Activated T-cell treated with anti-CD3 and anti-CD28 coated beads, Interleukin-2, amount 50 U/mL, for 72 hours (primary cell): ENCODE measurements at regions not wholly inside any gene's neighbourhood (a gene's known extent, or its start where the extent isn't known, plus 50 kb on each side); places are given as distances from the start of the nearest gene placed in this dataset.

Experiments used
- ATAC-seq, 2 donors: fragments of 150-1000 bp; cut with Tn5 transposase; replicated peaks in 1 of 2; 2 replicates each; pipeline ENCODE4 v1.10.0; 2021; ENCODE audit warnings: moderate library complexity in 2 of 2, mild to moderate bottlenecking in 1 of 2
- DNase-seq, 2 donors: peaks; one replicate each; pipeline ENCODE4 v3.0.0; 2021 to 2022; ENCODE audit warnings: mixed read lengths in 1 of 2
- H3K27ac Mint-ChIP-seq: one replicate; pipeline ENCODE4 v1.8.0; 2022; ENCODE audit warnings: mild to moderate bottlenecking, moderate library complexity, mixed read lengths
- H3K27me3 Mint-ChIP-seq: one replicate; pipeline ENCODE4 v1.8.0; 2022; ENCODE audit warnings: low read depth, mixed read lengths
- H3K36me3 Mint-ChIP-seq, 2 donors: one replicate each; pipeline ENCODE4 v1.8.0; 2022; ENCODE audit warnings: mixed read lengths in 2 of 2, mild to moderate bottlenecking in 1 of 2; ENCODE audit not compliant: insufficient read depth in 2 of 2
- H3K4me1 Mint-ChIP-seq: one replicate; pipeline ENCODE4 v1.8.0; 2022; ENCODE audit warnings: low read depth, mixed read lengths
- H3K4me3 Mint-ChIP-seq, 2 donors: one replicate each; pipeline ENCODE4 v1.8.0; 2022; ENCODE audit warnings: mild to moderate bottlenecking in 2 of 2, mixed read lengths in 2 of 2, moderate library complexity in 2 of 2
- H3K9me3 Mint-ChIP-seq, 2 donors: one replicate each; pipeline ENCODE4 v1.8.0; 2022; ENCODE audit warnings: mixed read lengths in 2 of 2

- peak overlapping the region; percentile 74 for H3K27ac Mint-ChIP-seq
- H3K9me3 Mint-ChIP-seq, result peaks cover 0 to 7% of the 10 kb centered on the region in 2 donors
- peaks cover 67% of the 10 kb centered on the region for H3K4me1 Mint-ChIP-seq
- ATAC-seq, result no peak
- DNase-seq, result no peak
- peaks cover 0 to 2% of the 10 kb centered on the region in 2 donors for H3K36me3 Mint-ChIP-seq
- H3K27me3 Mint-ChIP-seq, result peaks cover 13% of the 10 kb centered on the region
- H3K4me3 Mint-ChIP-seq, result peak overlapping the region; percentile 50 to 76
These were observed 63.1 kb upstream of the MEF2A start for GRCh38 chr15:99502661-99503060.

- DNase-seq (no peak), ATAC-seq (no peak)
- Mint-ChIP-seq H3K36me3 (peaks cover 0 to 2% of the 10 kb centered on the region in 2 donors), H3K27me3 (peaks cover 10% of the 10 kb centered on the region), H3K4me1 (peaks cover 70% of the 10 kb centered on the region), H3K27ac (no peak overlapping the region), H3K4me3 (peak overlapping the region; percentile 66 to 81), H3K9me3 (peaks cover 0 to 5% of the 10 kb centered on the region in 2 donors)
These were observed 62.4 kb upstream of the MEF2A start for GRCh38 chr15:99503411-99503810.

- Mint-ChIP-seq H3K27ac (peak overlapping the region; percentile 75), H3K4me1 (peaks cover 65% of the 10 kb centered on the region), H3K9me3 (peaks cover 0 to 2% of the 10 kb centered on the region in 2 donors), H3K36me3 (no peaks in the 10 kb centered on the region), H3K27me3 (peaks cover 1% of the 10 kb centered on the region), H3K4me3 (peak overlapping the region; percentile 66 to 81)
- ATAC-seq, result peak; percentile 73
- DNase-seq, result peak; percentile 58 to 62
These were observed 61.5 kb upstream of the MEF2A start for GRCh38 chr15:99504071-99504822.

- Mint-ChIP-seq H3K27ac (peak overlapping the region; percentile 75), H3K36me3 (no peaks in the 10 kb centered on the region), H3K4me3 (peak overlapping the region; percentile 66 to 81), H3K27me3 (no peaks in the 10 kb centered on the region), H3K4me1 (peaks cover 70% of the 10 kb centered on the region), H3K9me3 (peaks cover 0 to 2% of the 10 kb centered on the region in 2 donors)
- ATAC-seq, result peak; percentile 62 to 66
- DNase-seq, result peak; percentile 33 to 45
These were observed 60.8 kb upstream of the MEF2A start for GRCh38 chr15:99504823-99505551.

GRCh38 chr15:99506399-99506798 is 59.4 kb upstream of the MEF2A start:
- Mint-ChIP-seq H3K9me3 (peaks cover 0 to 2% of the 10 kb centered on the region in 2 donors), H3K27ac (no peak overlapping the region), H3K27me3 (no peaks in the 10 kb centered on the region), H3K4me3 (no peak overlapping the region), H3K36me3 (no peaks in the 10 kb centered on the region), H3K4me1 (peaks cover 63% of the 10 kb centered on the region)
- no peak for ATAC-seq
- DNase-seq, result no peak

- no peak overlapping the region for H3K27ac Mint-ChIP-seq
- peaks cover 63% of the 10 kb centered on the region for H3K4me1 Mint-ChIP-seq
- peaks cover 0 to 2% of the 10 kb centered on the region in 2 donors for H3K9me3 Mint-ChIP-seq
- DNase-seq (no peak), ATAC-seq (no peak)
- H3K27me3 Mint-ChIP-seq, result no peaks in the 10 kb centered on the region
- no peak overlapping the region for H3K4me3 Mint-ChIP-seq
- H3K36me3 Mint-ChIP-seq, result no peaks in the 10 kb centered on the region
These were observed 58.7 kb upstream of the MEF2A start for GRCh38 chr15:99507016-99507503.

- no peak overlapping the region for H3K4me3 Mint-ChIP-seq
- no peak overlapping the region for H3K27ac Mint-ChIP-seq
- DNase-seq, result peak in 1 of 2 donors; percentile 17
These were observed 58.1 kb upstream of the MEF2A start for GRCh38 chr15:99507504-99508310.

GRCh38 chr15:99508311-99508645 is 57.5 kb upstream of the MEF2A start:
- Mint-ChIP-seq H3K4me1 (peaks cover 61% of the 10 kb centered on the region), H3K9me3 (peaks cover 0 to 2% of the 10 kb centered on the region in 2 donors), H3K27ac (no peak overlapping the region), H3K36me3 (no peaks in the 10 kb centered on the region), H3K4me3 (no peak overlapping the region), H3K27me3 (no peaks in the 10 kb centered on the region)
- no peak for DNase-seq
- ATAC-seq, result no peak

More at GRCh38 chr15:99507504-99508310, 58.1 kb upstream of the MEF2A start:
- peaks cover 0 to 2% of the 10 kb centered on the region in 2 donors for H3K9me3 Mint-ChIP-seq
- no peaks in the 10 kb centered on the region for H3K36me3 Mint-ChIP-seq
- peak in 1 of 2 donors; percentile 16 for ATAC-seq
- no peaks in the 10 kb centered on the region for H3K27me3 Mint-ChIP-seq
- H3K4me1 Mint-ChIP-seq, result peaks cover 63% of the 10 kb centered on the region

- ATAC-seq (no peak), DNase-seq (no peak)
- Mint-ChIP-seq H3K27ac (no peak overlapping the region), H3K4me1 (peaks cover 55% of the 10 kb centered on the region), H3K36me3 (no peaks in the 10 kb centered on the region), H3K4me3 (no peak overlapping the region), H3K9me3 (peaks cover 0 to 3% of the 10 kb centered on the region in 2 donors), H3K27me3 (no peaks in the 10 kb centered on the region)
These were observed 56.9 kb upstream of the MEF2A start for GRCh38 chr15:99508852-99509251.

- DNase-seq (no peak), ATAC-seq (no peak)
- no peaks in the 10 kb centered on the region for H3K27me3 Mint-ChIP-seq
- no peak overlapping the region for H3K4me3 Mint-ChIP-seq
- no peaks in the 10 kb centered on the region for H3K36me3 Mint-ChIP-seq
- peaks cover 0 to 4% of the 10 kb centered on the region in 2 donors for H3K9me3 Mint-ChIP-seq
- no peak overlapping the region for H3K27ac Mint-ChIP-seq
- peaks cover 53% of the 10 kb centered on the region for H3K4me1 Mint-ChIP-seq
These were observed 55.9 kb upstream of the MEF2A start for GRCh38 chr15:99509686-99510461.

GRCh38 chr15:99511531-99511865 is 54.3 kb upstream of the MEF2A start:
- peaks cover 50% of the 10 kb centered on the region for H3K4me1 Mint-ChIP-seq
- peaks cover 0 to 2% of the 10 kb centered on the region in 2 donors for H3K9me3 Mint-ChIP-seq
- H3K27me3 Mint-ChIP-seq, result no peaks in the 10 kb centered on the region
- H3K36me3 Mint-ChIP-seq, result no peaks in the 10 kb centered on the region
- H3K27ac Mint-ChIP-seq, result no peak overlapping the region
- ATAC-seq, result no peak
- no peak overlapping the region for H3K4me3 Mint-ChIP-seq
- DNase-seq, result no peak

GRCh38 chr15:99511866-99512661 is 53.7 kb upstream of the MEF2A start:
- H3K9me3 Mint-ChIP-seq, result peaks cover 0 to 2% of the 10 kb centered on the region in 2 donors
- no peak for ATAC-seq
- H3K27me3 Mint-ChIP-seq, result no peaks in the 10 kb centered on the region
- no peak overlapping the region for H3K4me3 Mint-ChIP-seq
- no peak for DNase-seq
- H3K27ac Mint-ChIP-seq, result no peak overlapping the region
- peaks cover 50% of the 10 kb centered on the region for H3K4me1 Mint-ChIP-seq
- no peaks in the 10 kb centered on the region for H3K36me3 Mint-ChIP-seq
